ENCODE measurements at regions not wholly inside any gene's neighbourhood (a gene's known extent, or its start where the extent isn't known, plus 50 kb on each side); places are given as distances from the start of the nearest gene placed in this dataset.

DNA sequence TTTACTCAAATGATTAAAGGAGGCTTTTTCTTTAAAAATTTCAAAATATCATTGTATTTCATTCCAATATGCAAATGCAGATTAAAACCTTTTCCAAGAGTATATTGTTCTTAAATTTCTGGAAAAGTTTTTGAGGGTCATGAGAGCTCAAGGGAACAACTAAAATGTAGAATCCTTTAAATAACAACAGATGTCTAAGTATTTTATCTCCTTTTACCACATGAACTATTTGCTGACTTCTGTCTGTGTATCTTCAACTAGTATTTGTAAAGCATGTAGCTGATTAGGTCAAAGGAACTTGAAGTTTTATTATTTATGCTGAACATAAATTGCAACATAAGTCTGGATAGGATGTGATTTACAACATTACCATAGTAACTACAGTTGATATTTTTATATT lies 402.6 kb downstream of the CNTN6 start:
- no peak for TF ChIP-seq CTCF (IDR thresholded peaks at IDR 0.05)
- H3K4me3 Mint-ChIP-seq, result no peak overlapping the region
- no peak for DNase-seq
- no peaks in the 10 kb centered on the region for H3K36me3 Mint-ChIP-seq
- Histone ChIP-seq H3K4me1 (ENCODE audit: control insufficient read depth in 1 of 2, insufficient read depth in 2 of 2, low read length in 2 of 2) (no peaks in the 10 kb centered on the region), H3K27ac (ENCODE audit: low read depth in 1 of 2, low read length in 2 of 2) (no peak overlapping the region), H3K4me2 (replicated peaks; ENCODE audit: extremely low read depth, low read length, poor library complexity, severe bottlenecking) (no peak overlapping the region), H3K4me3 (replicated peaks in 1 of 3; ENCODE audit: low read depth in 2 of 3, low read length in 3 of 3) (no peak overlapping the region), H3K9me3 (replicated peaks in 1 of 2; ENCODE audit: control insufficient read depth in 1 of 2, insufficient read depth in 1 of 2, low read length in 2 of 2) (no peaks in the 10 kb centered on the region), H3K9ac (ENCODE audit: insufficient read depth, low read length, poor library complexity, severe bottlenecking) (no peak overlapping the region), H3K27me3 (ENCODE audit: control insufficient read depth in 2 of 2, insufficient read depth in 2 of 2, low read length in 2 of 2) (no peaks in the 10 kb centered on the region), H3K36me3 (replicated peaks in 1 of 2; ENCODE audit: control insufficient read depth in 1 of 2, insufficient read depth in 2 of 2, low read length in 2 of 2) (no peaks in the 10 kb centered on the region), H3K79me2 (ENCODE audit: insufficient read depth, low read length) (no peaks in the 10 kb centered on the region), H2AFZ (ENCODE audit: insufficient read depth, low read depth, low read length, poor library complexity, severe bottlenecking) (no peak overlapping the region), H4K20me1 (ENCODE audit: insufficient read depth, low read length) (no peaks in the 10 kb centered on the region)
- no peak overlapping the region for H3K27ac Mint-ChIP-seq
- H3K9me3 Mint-ChIP-seq, result peaks cover 1 to 3% (median 2%) of the 10 kb centered on the region in 7 donors
- no peaks in the 10 kb centered on the region for H3K4me1 Mint-ChIP-seq
- H3K27me3 Mint-ChIP-seq (ENCODE audit: low read depth in 3 of 3), result no peaks in the 10 kb centered on the region
- intact Hi-C loops (cut with micrococcal nuclease), result no loop called here

DNA sequence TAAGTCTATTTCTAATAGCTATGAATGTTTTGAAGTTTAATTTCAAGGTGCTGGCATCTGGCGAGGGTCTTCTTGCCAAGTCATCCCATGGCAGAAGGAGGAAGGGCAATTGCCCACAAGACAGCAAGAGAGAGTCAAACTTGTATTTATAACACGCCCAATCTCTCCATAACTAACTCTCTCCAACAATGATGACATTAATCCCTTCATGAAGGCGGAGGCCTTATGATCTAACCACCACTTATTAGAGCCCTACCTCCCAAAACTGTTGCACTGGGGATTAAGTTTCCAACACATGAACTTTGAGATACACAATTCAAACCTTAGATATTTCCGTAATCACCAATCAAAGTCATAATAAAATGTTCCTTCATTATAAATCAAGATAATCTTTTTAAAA lies 406.9 kb downstream of the CNTN6 start:
- no peak overlapping the region for H3K9ac ChIP-seq (ENCODE audit: insufficient read depth, low read length, poor library complexity, severe bottlenecking)
- peaks cover 0 to 8% (median 2%) of the 10 kb centered on the region in 7 donors for H3K9me3 Mint-ChIP-seq
- no peaks in the 10 kb centered on the region for H3K79me2 ChIP-seq (ENCODE audit: insufficient read depth, low read length)
- no peaks in the 10 kb centered on the region for H3K36me3 Mint-ChIP-seq
- H3K4me1 ChIP-seq (ENCODE audit: control insufficient read depth in 1 of 2, insufficient read depth in 2 of 2, low read length in 2 of 2), result no peaks in the 10 kb centered on the region
- H3K4me1 Mint-ChIP-seq, result no peaks in the 10 kb centered on the region
- no peak for DNase-seq
- no peak overlapping the region for H3K4me2 ChIP-seq (replicated peaks; ENCODE audit: extremely low read depth, low read length, poor library complexity, severe bottlenecking)
- no peak overlapping the region for H3K4me3 ChIP-seq (replicated peaks in 1 of 3; ENCODE audit: low read depth in 2 of 3, low read length in 3 of 3)
- H3K36me3 ChIP-seq (replicated peaks in 1 of 2; ENCODE audit: control insufficient read depth in 1 of 2, insufficient read depth in 2 of 2, low read length in 2 of 2), result no peaks in the 10 kb centered on the region
- no peak overlapping the region for H3K27ac ChIP-seq (ENCODE audit: low read depth in 1 of 2, low read length in 2 of 2)
- no peak overlapping the region for H3K27ac Mint-ChIP-seq
- no peaks in the 10 kb centered on the region for H3K27me3 ChIP-seq (ENCODE audit: control insufficient read depth in 2 of 2, insufficient read depth in 2 of 2, low read length in 2 of 2)
- WGBS (ENCODE audit: insufficient coverage), result no CpG with 5 or more reads among the region's 4 CpGs
- no peaks in the 10 kb centered on the region for H4K20me1 ChIP-seq (ENCODE audit: insufficient read depth, low read length)
- intact Hi-C loops (cut with micrococcal nuclease), result no loop called here
- no peak for TF ChIP-seq CTCF (IDR thresholded peaks at IDR 0.05)
- no peaks in the 10 kb centered on the region for H3K9me3 ChIP-seq (replicated peaks in 1 of 2; ENCODE audit: control insufficient read depth in 1 of 2, insufficient read depth in 1 of 2, low read length in 2 of 2)
- no peak overlapping the region for H2AFZ ChIP-seq (ENCODE audit: insufficient read depth, low read depth, low read length, poor library complexity, severe bottlenecking)
- no peaks in the 10 kb centered on the region for H3K27me3 Mint-ChIP-seq (ENCODE audit: low read depth in 3 of 3)
- H3K4me3 Mint-ChIP-seq, result no peak overlapping the region
